DMS114 treated with DMSO at 0.1 percent for 48 hours (cell line): ENCODE measurements at regions not wholly inside any gene's neighbourhood (a gene's known extent, or its start where the extent isn't known, plus 50 kb on each side); places are given as distances from the start of the nearest gene placed in this dataset.

Source experiments
- DNase-seq: peaks from one replicate; lab custom pipeline; 2025; ENCODE audit not compliant: unreplicated experiment; lab: John Stamatoyannopoulos, UW

DNA sequence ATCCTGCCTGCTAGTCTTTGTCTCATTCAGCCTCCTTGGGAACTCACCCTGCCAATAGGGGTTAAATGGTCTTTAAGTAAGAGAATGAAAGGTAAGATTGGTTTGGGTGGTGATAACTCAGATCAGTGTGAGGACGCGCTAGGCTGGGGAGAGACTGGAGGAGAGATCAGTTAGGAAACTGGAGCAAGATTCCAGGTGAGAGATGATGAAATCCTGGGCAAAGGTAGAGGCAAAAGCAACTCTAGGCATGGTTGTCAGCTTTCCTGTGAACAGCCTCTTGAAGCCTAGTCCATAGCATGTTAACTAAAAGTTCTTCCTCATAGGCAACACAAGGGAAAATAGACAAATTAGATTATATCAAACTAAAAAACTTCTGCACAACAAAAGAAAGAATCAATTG lies 145.2 kb upstream of the ANKRD28 start:
- no peak for DNase-seq

DNA sequence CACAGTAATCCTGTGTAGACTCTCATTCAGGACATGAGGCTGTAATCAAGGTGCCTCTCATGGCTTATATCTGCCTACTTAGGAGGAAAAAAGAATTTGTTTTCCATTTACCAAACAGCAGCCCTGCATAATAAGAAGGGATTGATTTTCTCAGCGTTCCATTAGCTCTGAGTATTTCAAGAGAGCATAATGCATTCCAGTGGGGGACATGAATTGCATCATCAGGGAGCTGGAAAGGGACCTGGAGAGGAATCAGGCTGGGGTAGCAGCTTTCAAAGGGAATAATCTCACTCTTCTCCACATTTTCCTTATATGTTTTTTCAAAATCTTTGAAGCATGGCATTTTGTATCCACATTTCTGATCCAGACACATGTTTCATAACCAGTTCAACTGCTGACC lies 150.6 kb upstream of the ANKRD28 start:
- no peak for DNase-seq

DNA sequence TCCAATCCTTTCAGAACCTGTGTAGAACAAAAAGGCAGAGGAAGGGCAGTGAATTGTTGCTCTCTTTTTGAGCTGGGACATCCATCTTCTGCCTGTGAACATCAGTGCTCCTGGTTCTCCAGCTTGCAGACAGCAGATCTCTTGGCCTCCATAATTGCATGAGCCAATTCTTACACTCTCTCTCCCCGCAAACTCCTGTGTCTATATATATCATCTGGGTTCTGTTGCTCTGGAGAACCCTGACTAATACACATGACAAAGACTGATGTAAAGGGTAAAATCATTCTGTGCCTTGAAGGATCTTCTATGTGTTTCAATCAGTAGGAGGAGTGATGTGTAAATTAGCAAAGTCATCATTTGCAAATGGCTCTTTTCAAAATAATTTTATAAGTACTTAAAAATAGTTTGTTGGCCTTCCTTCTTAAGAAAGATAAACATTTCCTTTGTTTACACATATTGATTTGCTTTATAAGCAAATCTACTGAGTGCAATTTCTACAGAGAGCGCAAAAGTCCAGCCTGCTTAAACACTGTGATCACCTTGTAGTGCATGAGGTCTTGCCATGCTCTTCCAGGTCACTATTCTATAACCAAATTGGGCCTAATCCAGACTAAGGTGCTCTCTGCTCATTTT lies 154.9 kb upstream of the ANKRD28 start:
- DNase-seq = no peak

DNA sequence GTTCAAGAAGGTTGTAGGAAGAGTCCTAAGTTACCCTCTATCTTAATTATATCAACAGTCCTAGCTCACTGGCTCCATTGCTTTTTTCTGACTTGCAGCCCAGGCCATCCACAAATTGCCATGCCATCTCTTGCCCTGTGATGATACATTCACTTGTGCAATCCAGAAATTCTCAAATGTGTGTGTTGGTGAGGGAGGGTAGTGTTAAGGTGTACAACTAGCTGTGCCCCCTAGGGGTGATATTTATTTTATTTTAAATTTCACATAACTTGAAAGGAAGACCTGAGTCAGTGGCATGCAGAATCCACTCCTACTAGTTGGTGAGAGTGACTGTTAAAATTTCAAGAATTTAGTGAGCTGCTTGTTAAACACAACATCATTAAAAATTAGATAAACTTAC lies 156.1 kb upstream of the ANKRD28 start:
- no peak for DNase-seq

GRCh38 chr3:15955968-15956367 lies 158.2 kb upstream of the ANKRD28 start:
- no peak for DNase-seq

- DNase-seq = no peak
Observed at GRCh38 chr3:15958692-15959433, 161.1 kb upstream of the ANKRD28 start.

GRCh38 chr3:15959434-15959811 lies 161.6 kb upstream of the ANKRD28 start:
- DNase-seq = no peak

GRCh38 chr3:15964605-15965442 lies 167.0 kb upstream of the ANKRD28 start:
- DNase-seq = no peak

GRCh38 chr3:15967577-15967976 lies 169.8 kb upstream of the ANKRD28 start:
- DNase-seq = no peak

- DNase-seq = no peak
Observed at GRCh38 chr3:15969874-15970640, 172.3 kb upstream of the ANKRD28 start.

DNA sequence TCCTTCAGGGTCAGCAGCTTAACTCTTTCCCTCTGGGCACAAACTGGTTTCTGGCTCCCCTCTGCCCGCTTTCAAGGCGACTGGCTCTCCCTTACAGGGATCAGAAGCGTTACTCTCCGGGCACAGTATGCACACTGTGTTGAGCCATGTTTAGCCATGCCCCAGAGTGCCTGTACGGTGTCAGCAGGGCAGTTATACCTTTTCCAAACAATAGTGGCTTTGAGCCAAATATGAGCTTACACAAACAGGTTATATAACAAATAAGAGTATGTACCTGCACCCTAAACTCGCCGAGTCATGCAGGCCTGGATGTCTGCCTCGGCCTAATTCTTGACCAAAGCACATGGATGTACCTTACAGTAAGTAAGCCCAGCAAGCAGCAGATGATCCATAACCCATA lies 175.6 kb upstream of the ANKRD28 start:
- DNase-seq = no peak

DNA sequence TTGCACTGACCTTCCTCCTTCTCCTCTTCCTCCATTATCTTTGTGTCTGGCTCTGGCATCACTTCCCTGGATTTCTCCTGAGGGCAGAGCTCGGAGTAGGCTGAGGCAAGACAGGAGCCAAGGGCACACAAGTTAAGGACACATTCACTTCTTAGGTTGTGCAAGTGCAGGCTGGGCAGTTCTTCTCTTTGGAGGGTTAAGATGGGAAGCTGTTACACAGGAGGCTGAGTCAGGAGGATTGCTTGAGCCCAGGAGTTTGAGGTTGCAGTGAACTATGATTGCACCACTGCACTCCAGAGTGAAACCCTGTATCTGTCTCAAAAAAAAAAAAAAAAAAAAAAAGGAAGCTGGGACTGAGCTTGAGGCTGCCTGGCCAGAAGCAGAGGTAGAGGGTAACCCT lies 176.2 kb upstream of the ANKRD28 start:
- no peak for DNase-seq

DNA sequence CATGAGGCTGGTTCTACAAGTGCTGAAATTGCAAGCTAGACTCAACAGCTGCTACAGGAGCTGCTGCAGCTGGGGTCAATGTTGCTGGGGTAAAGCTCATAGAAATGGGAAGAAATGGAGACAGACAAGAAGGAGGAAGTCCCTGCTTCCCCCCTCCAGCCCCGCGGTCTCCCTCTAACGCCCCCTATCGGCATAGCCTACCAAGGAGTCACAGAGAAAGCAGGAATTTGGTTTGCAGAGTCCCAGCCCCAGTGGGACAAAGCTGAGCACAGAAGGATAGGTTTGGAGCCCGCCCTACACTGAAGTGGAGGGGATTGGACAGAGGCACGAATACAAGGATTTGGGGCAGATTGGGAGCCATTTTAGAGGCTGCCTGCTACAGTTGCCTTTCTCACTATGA lies 176.9 kb upstream of the ANKRD28 start:
- DNase-seq = no peak

- no peak for DNase-seq
Observed at GRCh38 chr3:15976524-15976923, 178.7 kb upstream of the ANKRD28 start.

DNA sequence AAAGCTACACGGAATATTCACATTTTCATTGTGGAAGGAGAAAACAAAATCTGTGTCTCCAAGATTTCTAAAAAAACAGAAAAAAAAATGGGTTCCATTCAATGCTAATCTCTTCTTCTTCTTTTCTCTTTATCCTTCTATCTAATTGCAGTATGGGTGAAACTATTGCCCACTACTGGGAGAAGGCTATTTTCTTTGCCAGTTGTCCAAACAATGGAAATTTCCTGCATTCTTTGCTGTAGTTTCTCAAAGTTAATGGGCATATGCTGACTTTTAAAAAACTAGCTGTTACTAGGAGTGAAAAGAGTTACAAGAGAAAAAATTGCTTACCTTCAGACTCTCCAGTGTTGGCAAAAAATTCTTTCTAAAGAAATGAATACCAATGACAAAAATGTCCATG lies 179.3 kb upstream of the ANKRD28 start:
- DNase-seq = no peak

DNA sequence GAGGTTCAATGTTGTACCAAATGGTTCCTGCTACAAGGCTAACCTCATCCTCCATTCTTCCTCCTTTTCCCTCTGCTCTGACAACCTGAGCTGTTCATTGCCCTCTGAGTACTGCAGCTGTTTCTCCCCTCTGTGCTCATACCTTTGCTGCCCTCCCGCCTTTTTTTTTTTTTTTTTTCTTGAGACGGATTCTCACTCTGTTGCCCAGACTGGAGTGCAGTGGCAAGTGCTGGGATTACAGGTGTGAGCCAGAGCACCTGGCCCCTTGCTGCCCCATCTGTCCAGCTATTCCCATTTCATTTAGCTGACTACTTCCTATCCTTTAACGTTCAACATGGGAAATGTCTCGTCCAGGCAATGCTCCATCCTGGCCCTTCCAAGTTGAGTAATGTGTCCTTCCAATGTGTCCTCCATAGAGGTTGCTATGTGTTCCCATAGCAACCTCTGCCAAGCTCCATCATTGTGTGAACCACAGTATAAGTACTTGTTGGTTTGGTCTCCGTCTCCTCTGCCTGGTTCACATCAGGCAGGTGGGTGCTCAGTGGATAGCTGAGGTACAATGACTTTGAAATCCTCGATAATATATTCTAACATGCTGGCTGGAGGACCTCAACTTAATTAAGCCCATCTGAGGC lies 179.9 kb upstream of the ANKRD28 start:
- no peak for DNase-seq

- no peak for DNase-seq
Observed at GRCh38 chr3:15978801-15979200, 181.0 kb upstream of the ANKRD28 start.

- DNase-seq = no peak
Observed at GRCh38 chr3:15979495-15979894, 181.7 kb upstream of the ANKRD28 start.

DNA sequence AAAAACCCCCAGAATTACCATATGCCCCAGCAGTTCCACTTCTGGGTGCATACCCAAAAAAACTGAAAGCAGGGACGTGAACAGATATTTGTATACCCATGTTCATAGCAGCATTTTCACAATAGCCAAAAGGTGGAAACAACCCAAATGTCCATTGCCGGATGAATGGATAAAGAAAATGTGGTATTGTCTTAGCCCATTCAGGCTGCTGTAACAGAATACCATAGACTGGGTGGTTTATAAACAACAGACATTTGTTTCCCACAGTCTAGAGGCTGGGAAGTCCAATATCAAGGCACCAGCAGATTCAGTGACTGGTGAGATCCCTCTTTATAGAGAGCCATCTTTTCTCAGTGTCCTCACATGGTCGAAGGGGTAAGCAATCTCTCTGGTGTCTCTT lies 182.1 kb upstream of the ANKRD28 start:
- no peak for DNase-seq

- DNase-seq = no peak
Observed at GRCh38 chr3:15982243-15982642, 184.5 kb upstream of the ANKRD28 start.

- peak; percentile 59 for DNase-seq
Observed at GRCh38 chr3:15982667-15983196, 185.0 kb upstream of the ANKRD28 start.
